HCT116 (cell line): ENCODE measurements at regions not wholly inside any gene's neighbourhood (a gene's known extent, or its start where the extent isn't known, plus 50 kb on each side); places are given as distances from the start of the nearest gene placed in this dataset.

Source experiments
- ATAC-seq: fragments of 200-7000 bp; cut with Tn5 transposase; 2 replicates; pipeline ENCODE4 v1.9.1; 2020; ENCODE audit warnings: mild to moderate bottlenecking, moderate library complexity
- BruUV-seq: library from RNA; stranded (reverse); fragments of 400-500 nt; replicated peaks from 2 replicates; lab custom pipeline; 2021; lab: Mats Ljungman, UMichigan
- CTCF ChIA-PET: fragments of 300-600 bp; sonication (Branson Sonifier 250); formaldehyde crosslinking; loops from one replicate; lab custom pipeline; 2021; ENCODE audit warnings: antibody characterized with exemption; lab: Charles Lee
- POLR2A ChIA-PET: fragments of 300-600, 350-600 bp; sonication (Branson Sonifier 250); formaldehyde crosslinking; loops from one replicate; lab custom pipeline; 2021; ENCODE audit warnings: antibody characterized with exemption; lab: Charles Lee
- RAD21 ChIA-PET, 2 experiments: fragments of 300-600 bp; sonication (Branson Sonifier 250); formaldehyde crosslinking; loops; one replicate each; lab custom pipeline; 2023; ENCODE audit warnings: low total read pairs in 2 of 2; ENCODE audit not compliant: uncharacterized antibody in 2 of 2, unreplicated experiment in 2 of 2, low non-redundant PET in 1 of 2; lab: Charles Lee
- DNase-seq: peaks from one replicate; pipeline ENCODE4 v3.0.0-alpha.2; 2010; ENCODE audit warnings: low read depth, low spot score
- H2AFZ ChIP-seq: fragments of 200-600 bp; shearing (Covaris generic), sonication (generic); 2 replicates; pipeline ENCODE4 v1.6.1; 2017; ENCODE audit warnings: low read depth, mixed run types, mixed read lengths, antibody characterized with exemption, low read length; ENCODE audit not compliant: poor library complexity, severe bottlenecking
- H3K27ac ChIP-seq: 2 replicates; pipeline ENCODE4 v1.5.1; 2012; ENCODE audit warnings: low read depth, low read length
- H3K27me3 ChIP-seq: fragments of 200-600 bp; sonication (generic); 2 replicates; pipeline ENCODE4 v1.6.1; 2016; ENCODE audit warnings: mixed run types, low read length, mixed read lengths; ENCODE audit not compliant: insufficient read depth
- H3K36me3 ChIP-seq, 2 experiments: fragments of 200-500 bp in 1 of 2; fragments of 200-600 bp in 1 of 2; sonication (Bioruptor generic) in 1 of 2; sonication (generic) in 1 of 2; 2 replicates each; pipeline versions ENCODE4 v1.5.1 to v1.6.1; 2014 to 2016; ENCODE audit warnings: low read length in 2 of 2, inconsistent platforms in 1 of 2, mixed read lengths in 1 of 2, mixed run types in 1 of 2; ENCODE audit not compliant: insufficient read depth in 2 of 2, control insufficient read depth in 1 of 2
- H3K4me1 ChIP-seq, 2 experiments: fragments of 200-600 bp in 1 of 2; sonication (generic) in 1 of 2; 2 replicates each; pipeline versions ENCODE4 v1.5.1 to v1.6.1; 2012 to 2017; ENCODE audit warnings: low read length in 2 of 2, inconsistent platforms in 1 of 2, mild to moderate bottlenecking in 1 of 2, mixed read lengths in 1 of 2, mixed run types in 1 of 2, moderate library complexity in 1 of 2; ENCODE audit not compliant: insufficient read depth in 2 of 2, control insufficient read depth in 1 of 2
- H3K4me2 ChIP-seq: fragments of 200-600 bp; sonication (generic); 2 replicates; pipeline ENCODE4 v1.6.1; 2017; ENCODE audit warnings: mixed run types, low read length, mixed read lengths
- H3K4me3 ChIP-seq, 2 experiments: fragments of 200-600 bp in 1 of 2; sonication (generic) in 1 of 2; replicated peaks in 1 of 2; 2 replicates each; pipeline ENCODE4 v1.5.1; 2011 to 2016; ENCODE audit warnings: low read length in 2 of 2, control low read depth in 1 of 2, low read depth in 1 of 2, mild to moderate bottlenecking in 1 of 2, mixed read lengths in 1 of 2, mixed run types in 1 of 2
- H3K79me2 ChIP-seq: fragments of 200-600 bp; sonication (generic); 2 replicates; pipeline ENCODE4 v1.6.1; 2017; ENCODE audit warnings: mild to moderate bottlenecking, mixed run types, low read length, moderate library complexity, mixed read lengths; ENCODE audit not compliant: insufficient read depth
- H3K9ac ChIP-seq: fragments of 200-600 bp; sonication (generic); 2 replicates; pipeline ENCODE4 v1.6.1; 2016; ENCODE audit warnings: low read length, mixed read lengths
- H3K9me2 ChIP-seq: fragments of 200-600 bp; sonication (generic), shearing (Covaris generic); 2 replicates; pipeline ENCODE4 v1.6.1; 2017; ENCODE audit warnings: mixed run types, mild to moderate bottlenecking, moderate library complexity; ENCODE audit not compliant: insufficient read depth
- H3K9me3 ChIP-seq, 2 experiments: fragments of 200-500 bp in 1 of 2; fragments of 200-600 bp in 1 of 2; sonication (Bioruptor generic) in 1 of 2; sonication (generic) in 1 of 2; 2 replicates each; pipeline ENCODE4 v1.6.1; 2014 to 2017; ENCODE audit warnings: low read length in 2 of 2, mixed read lengths in 2 of 2, inconsistent platforms in 1 of 2, low read depth in 1 of 2, mild to moderate bottlenecking in 1 of 2, mixed run types in 1 of 2, moderate library complexity in 1 of 2; ENCODE audit not compliant: control insufficient read depth in 1 of 2, insufficient read depth in 1 of 2
- H4K20me1 ChIP-seq: fragments of 200-600 bp; sonication (generic), shearing (Covaris generic); 2 replicates; pipeline ENCODE4 v1.6.1; 2017; ENCODE audit warnings: mixed run types, mild to moderate bottlenecking, moderate library complexity; ENCODE audit not compliant: insufficient read depth
- CBX3 ChIP-seq: IDR thresholded peaks from 2 replicates; pipeline ENCODE4 v1.6.1; 2012; ENCODE audit warnings: low read depth
- CEBPB ChIP-seq: IDR thresholded peaks from 2 replicates; pipeline ENCODE4 v1.6.1; 2012; ENCODE audit warnings: low read depth
- EGR1 ChIP-seq: IDR thresholded peaks from 2 replicates; pipeline ENCODE4 v1.6.1; 2012; ENCODE audit warnings: low read depth
- ELF1 ChIP-seq: IDR thresholded peaks from 2 replicates; pipeline ENCODE4 v1.6.1; 2012; ENCODE audit warnings: low read depth, borderline replicate concordance
- EZH2 ChIP-seq: fragments of 200-600 bp; sonication (generic); IDR thresholded peaks from 2 replicates; pipeline ENCODE4 v1.6.1; 2017; ENCODE audit warnings: antibody characterized with exemption, mixed run types
- EZH2phosphoT487 ChIP-seq: fragments of 200-600 bp; IDR thresholded peaks from 2 replicates; pipeline ENCODE4 v1.6.1; 2018; ENCODE audit warnings: antibody characterized with exemption, borderline replicate concordance
- FOSL1 ChIP-seq: IDR thresholded peaks from 2 replicates; pipeline ENCODE4 v1.6.1; 2012; ENCODE audit warnings: low read depth
- POLR2A ChIP-seq: IDR thresholded peaks from 2 replicates; pipeline ENCODE4 v1.7.0; 2011; ENCODE audit warnings: borderline replicate concordance; ENCODE audit not compliant: insufficient read depth, insufficient read length; ENCODE audit errors: extremely low read depth
- RAD21 ChIP-seq: IDR thresholded peaks from 2 replicates; pipeline ENCODE4 v1.6.1; 2012; ENCODE audit warnings: low read depth, mild to moderate bottlenecking
- SIN3A ChIP-seq: IDR thresholded peaks from 2 replicates; pipeline ENCODE4 v1.6.1; 2012; ENCODE audit warnings: low read depth
- SP1 ChIP-seq: IDR thresholded peaks from 2 replicates; pipeline ENCODE4 v1.6.1; 2012; ENCODE audit warnings: low read depth
- SRF ChIP-seq: IDR thresholded peaks from 2 replicates; pipeline ENCODE4 v1.6.1; 2012; ENCODE audit warnings: low read depth
- TCF7L2 ChIP-seq: IDR thresholded peaks from 2 replicates; pipeline ENCODE4 v1.7.0; 2011; ENCODE audit warnings: borderline replicate concordance, inconsistent platforms; ENCODE audit not compliant: insufficient read depth, insufficient read length; ENCODE audit errors: extremely low read depth
- YY1 ChIP-seq: IDR thresholded peaks from 2 replicates; pipeline ENCODE4 v1.6.1; 2011; ENCODE audit warnings: low read length, low read depth, moderate library complexity, mild to moderate bottlenecking; ENCODE audit not compliant: insufficient replicate concordance; ENCODE audit errors: extremely low read depth
- ZFX ChIP-seq: fragments of 450-650 bp; IDR thresholded peaks from 2 replicates; pipeline ENCODE4 v1.6.1; 2017
- ZNF274 ChIP-seq: fragments of 200-500 bp; sonication (Bioruptor generic); IDR thresholded peaks from 2 replicates; pipeline ENCODE4 v1.6.1; 2014; ENCODE audit warnings: mild to moderate bottlenecking, low read depth, low read length, inconsistent platforms
- intact Hi-C: fragments of 100-400 bp; cut with micrococcal nuclease; formaldehyde crosslinking; loops from 2 replicates; pipeline ENCODE4 v1.10.0; 2022
- TF ChIP-seq, protein P1 (sequence below): IDR thresholded peaks from 2 replicates; pipeline ENCODE4 v1.6.1; 2012; ENCODE audit warnings: low read depth
- TF ChIP-seq, protein P2 (sequence below): IDR thresholded peaks from 2 replicates; pipeline ENCODE4 v1.6.1; 2011; ENCODE audit warnings: mild to moderate bottlenecking, low read length, moderate library complexity; ENCODE audit not compliant: insufficient replicate concordance; ENCODE audit errors: extremely low read depth
- TF ChIP-seq, protein P3 (sequence below), 3 experiments: fragments of 200-600 bp in 1 of 3; sonication (generic) in 1 of 3; IDR thresholded peaks in 2 of 3; conservative IDR thresholded peaks in 1 of 3; 2 replicates each; pipeline ENCODE4 v1.5.1; 2012 to 2017; ENCODE audit warnings: low read depth in 2 of 3, low read length in 2 of 3, antibody characterized with exemption in 1 of 3, borderline replicate concordance in 1 of 3, control low read depth in 1 of 3, mild to moderate bottlenecking in 1 of 3, mixed read lengths in 1 of 3, mixed run types in 1 of 3, moderate library complexity in 1 of 3; ENCODE audit not compliant: insufficient read depth in 1 of 3
- TF ChIP-seq, protein P4 (sequence below): IDR thresholded peaks from 2 replicates; pipeline ENCODE4 v1.6.1; 2012

DNA sequence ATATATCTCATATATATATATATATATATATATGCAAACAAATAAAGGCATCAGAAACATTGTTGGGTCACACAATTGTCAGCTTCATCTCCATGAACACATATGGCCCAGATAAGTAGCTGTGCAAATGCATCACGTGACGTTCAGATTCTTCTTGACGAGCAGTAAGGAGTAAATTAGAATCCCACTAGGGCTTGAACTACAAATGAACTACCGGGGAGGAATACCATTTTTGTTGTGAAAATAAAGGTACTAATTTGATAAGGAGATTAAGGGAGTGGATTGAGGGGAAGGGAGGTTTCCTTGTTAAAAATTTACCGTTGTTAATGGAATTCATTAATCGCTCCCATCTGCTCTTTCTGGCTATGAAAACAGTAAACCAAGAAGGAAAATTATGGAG is 186.5 kb upstream of the COPS8 start:
- H3K4me1 ChIP-seq, result no peaks in the 10 kb centered on the region

More for the DNA sequence above, 186.5 kb upstream of the COPS8 start:
- no TSS peak for BruUV-seq
- no peak for ATAC-seq
- no peak overlapping the region for H3K4me3 ChIP-seq
- no peak overlapping the region for H3K4me2 ChIP-seq
- H3K27me3 ChIP-seq, result peaks cover 60% of the 10 kb centered on the region
- intact Hi-C loops, result no loop called here
- POLR2A ChIA-PET, result no interaction called here
- no peaks in the 10 kb centered on the region for H3K79me2 ChIP-seq
- no peak overlapping the region for H3K27ac ChIP-seq
- H3K36me3 ChIP-seq, result no peaks in the 10 kb centered on the region
- H3K9me2 ChIP-seq, result no peaks in the 10 kb centered on the region
- CTCF ChIA-PET, result no interaction called here
- no peaks in the 10 kb centered on the region for H3K9me3 ChIP-seq
- H2AFZ ChIP-seq, result no peak overlapping the region
- no peak for DNase-seq
- TF ChIP-seq CBX3, result no peak
- TF ChIP-seq, protein P1, sequence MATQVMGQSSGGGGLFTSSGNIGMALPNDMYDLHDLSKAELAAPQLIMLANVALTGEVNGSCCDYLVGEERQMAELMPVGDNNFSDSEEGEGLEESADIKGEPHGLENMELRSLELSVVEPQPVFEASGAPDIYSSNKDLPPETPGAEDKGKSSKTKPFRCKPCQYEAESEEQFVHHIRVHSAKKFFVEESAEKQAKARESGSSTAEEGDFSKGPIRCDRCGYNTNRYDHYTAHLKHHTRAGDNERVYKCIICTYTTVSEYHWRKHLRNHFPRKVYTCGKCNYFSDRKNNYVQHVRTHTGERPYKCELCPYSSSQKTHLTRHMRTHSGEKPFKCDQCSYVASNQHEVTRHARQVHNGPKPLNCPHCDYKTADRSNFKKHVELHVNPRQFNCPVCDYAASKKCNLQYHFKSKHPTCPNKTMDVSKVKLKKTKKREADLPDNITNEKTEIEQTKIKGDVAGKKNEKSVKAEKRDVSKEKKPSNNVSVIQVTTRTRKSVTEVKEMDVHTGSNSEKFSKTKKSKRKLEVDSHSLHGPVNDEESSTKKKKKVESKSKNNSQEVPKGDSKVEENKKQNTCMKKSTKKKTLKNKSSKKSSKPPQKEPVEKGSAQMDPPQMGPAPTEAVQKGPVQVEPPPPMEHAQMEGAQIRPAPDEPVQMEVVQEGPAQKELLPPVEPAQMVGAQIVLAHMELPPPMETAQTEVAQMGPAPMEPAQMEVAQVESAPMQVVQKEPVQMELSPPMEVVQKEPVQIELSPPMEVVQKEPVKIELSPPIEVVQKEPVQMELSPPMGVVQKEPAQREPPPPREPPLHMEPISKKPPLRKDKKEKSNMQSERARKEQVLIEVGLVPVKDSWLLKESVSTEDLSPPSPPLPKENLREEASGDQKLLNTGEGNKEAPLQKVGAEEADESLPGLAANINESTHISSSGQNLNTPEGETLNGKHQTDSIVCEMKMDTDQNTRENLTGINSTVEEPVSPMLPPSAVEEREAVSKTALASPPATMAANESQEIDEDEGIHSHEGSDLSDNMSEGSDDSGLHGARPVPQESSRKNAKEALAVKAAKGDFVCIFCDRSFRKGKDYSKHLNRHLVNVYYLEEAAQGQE, result no peak
- no peak for TF ChIP-seq EGR1
- TF ChIP-seq, protein P2, sequence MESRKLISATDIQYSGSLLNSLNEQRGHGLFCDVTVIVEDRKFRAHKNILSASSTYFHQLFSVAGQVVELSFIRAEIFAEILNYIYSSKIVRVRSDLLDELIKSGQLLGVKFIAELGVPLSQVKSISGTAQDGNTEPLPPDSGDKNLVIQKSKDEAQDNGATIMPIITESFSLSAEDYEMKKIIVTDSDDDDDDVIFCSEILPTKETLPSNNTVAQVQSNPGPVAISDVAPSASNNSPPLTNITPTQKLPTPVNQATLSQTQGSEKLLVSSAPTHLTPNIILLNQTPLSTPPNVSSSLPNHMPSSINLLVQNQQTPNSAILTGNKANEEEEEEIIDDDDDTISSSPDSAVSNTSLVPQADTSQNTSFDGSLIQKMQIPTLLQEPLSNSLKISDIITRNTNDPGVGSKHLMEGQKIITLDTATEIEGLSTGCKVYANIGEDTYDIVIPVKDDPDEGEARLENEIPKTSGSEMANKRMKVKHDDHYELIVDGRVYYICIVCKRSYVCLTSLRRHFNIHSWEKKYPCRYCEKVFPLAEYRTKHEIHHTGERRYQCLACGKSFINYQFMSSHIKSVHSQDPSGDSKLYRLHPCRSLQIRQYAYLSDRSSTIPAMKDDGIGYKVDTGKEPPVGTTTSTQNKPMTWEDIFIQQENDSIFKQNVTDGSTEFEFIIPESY, result no peak
- TF ChIP-seq, protein P3, sequence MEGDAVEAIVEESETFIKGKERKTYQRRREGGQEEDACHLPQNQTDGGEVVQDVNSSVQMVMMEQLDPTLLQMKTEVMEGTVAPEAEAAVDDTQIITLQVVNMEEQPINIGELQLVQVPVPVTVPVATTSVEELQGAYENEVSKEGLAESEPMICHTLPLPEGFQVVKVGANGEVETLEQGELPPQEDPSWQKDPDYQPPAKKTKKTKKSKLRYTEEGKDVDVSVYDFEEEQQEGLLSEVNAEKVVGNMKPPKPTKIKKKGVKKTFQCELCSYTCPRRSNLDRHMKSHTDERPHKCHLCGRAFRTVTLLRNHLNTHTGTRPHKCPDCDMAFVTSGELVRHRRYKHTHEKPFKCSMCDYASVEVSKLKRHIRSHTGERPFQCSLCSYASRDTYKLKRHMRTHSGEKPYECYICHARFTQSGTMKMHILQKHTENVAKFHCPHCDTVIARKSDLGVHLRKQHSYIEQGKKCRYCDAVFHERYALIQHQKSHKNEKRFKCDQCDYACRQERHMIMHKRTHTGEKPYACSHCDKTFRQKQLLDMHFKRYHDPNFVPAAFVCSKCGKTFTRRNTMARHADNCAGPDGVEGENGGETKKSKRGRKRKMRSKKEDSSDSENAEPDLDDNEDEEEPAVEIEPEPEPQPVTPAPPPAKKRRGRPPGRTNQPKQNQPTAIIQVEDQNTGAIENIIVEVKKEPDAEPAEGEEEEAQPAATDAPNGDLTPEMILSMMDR (IDR thresholded peaks at IDR 0.05 in 2 of 3, conservative IDR thresholded peaks at IDR 0.05 in 1 of 3; ENCODE audit: borderline replicate concordance in 1 of 3, insufficient read depth in 1 of 3, low read depth in 2 of 3, low read length in 2 of 3), result no peak
- TF ChIP-seq, protein P4, sequence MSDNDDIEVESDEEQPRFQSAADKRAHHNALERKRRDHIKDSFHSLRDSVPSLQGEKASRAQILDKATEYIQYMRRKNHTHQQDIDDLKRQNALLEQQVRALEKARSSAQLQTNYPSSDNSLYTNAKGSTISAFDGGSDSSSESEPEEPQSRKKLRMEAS, result no peak
- TF ChIP-seq YY1, result no peak
- TF ChIP-seq ZNF274, result no peak
- TF ChIP-seq SIN3A, result no peak
- TF ChIP-seq RAD21, result no peak
- TF ChIP-seq SRF, result no peak
- TF ChIP-seq ZFX, result no peak
- TF ChIP-seq SP1, result no peak
- TF ChIP-seq POLR2A, result no peak
- no peak for TF ChIP-seq ELF1
- no peak for TF ChIP-seq TCF7L2
- TF ChIP-seq FOSL1, result no peak
- no peak for TF ChIP-seq EZH2
- TF ChIP-seq CEBPB, result no peak
- no peak for TF ChIP-seq EZH2phosphoT487
- TF ChIP-seq, all 23 proteins: peak for 0
- H3K9ac ChIP-seq, result no peak overlapping the region
- H4K20me1 ChIP-seq, result no peaks in the 10 kb centered on the region
- RAD21 ChIA-PET, result no interaction called here
